Left renal cortex interstitium (tissue), 4 donors: ENCODE measurements at regions not wholly inside any gene's neighbourhood (a gene's known extent, or its start where the extent isn't known, plus 50 kb on each side); places are given as distances from the start of the nearest gene placed in this dataset.
"Not testable (repeated sequence)": the region's sequence is repeated elsewhere in the genome, so short reads cannot be mapped to it uniquely, and the experiment has no call there.

Experiments
- DNase-seq, 4 donors: peaks; one replicate each; pipeline ENCODE4 v3.0.0-alpha.2; 2013; ENCODE audit warnings: low read depth in 4 of 4, low spot score in 2 of 4, missing footprints in 1 of 4

DNA sequence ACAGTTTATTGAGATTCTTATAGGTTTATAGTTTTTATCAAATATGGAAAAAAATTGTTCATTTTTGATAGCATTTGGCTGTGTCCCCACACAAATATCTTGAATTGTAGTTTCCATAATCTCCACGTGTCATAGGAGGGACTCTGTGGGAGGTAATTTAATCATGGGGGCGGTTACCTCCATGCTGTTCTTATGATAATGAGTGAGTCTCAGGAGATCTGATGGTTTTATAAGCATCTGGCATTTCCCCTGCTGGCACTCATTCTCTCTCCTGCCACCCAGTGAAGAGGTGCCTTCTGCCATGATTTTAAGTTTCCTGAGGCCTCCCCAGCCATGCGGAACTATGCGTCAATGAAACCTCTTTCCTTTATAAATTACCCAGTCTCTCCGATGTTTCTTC, 420.6 kb upstream of the KAZN start:
- not testable (repeated sequence) for DNase-seq

DNA sequence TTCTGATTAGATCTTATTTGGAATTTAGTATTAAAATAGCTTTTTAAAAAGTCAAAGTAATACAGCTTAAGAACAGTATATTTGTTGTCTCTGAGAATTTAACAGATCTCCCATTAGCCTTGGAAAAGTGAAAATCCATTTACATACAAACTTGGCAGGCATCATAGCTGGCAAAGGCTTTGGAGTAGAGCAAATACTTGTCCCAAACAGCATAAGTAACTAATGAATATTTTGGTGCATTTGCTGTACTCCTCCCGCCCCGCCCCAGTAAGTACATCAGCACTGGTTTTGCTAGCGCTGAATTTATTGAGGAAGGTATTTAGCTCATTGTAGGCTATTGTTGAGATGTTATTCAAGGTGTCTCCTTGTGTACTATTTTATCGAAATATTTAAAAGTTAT, 417.7 kb upstream of the KAZN start:
- DNase-seq: no peak

DNA sequence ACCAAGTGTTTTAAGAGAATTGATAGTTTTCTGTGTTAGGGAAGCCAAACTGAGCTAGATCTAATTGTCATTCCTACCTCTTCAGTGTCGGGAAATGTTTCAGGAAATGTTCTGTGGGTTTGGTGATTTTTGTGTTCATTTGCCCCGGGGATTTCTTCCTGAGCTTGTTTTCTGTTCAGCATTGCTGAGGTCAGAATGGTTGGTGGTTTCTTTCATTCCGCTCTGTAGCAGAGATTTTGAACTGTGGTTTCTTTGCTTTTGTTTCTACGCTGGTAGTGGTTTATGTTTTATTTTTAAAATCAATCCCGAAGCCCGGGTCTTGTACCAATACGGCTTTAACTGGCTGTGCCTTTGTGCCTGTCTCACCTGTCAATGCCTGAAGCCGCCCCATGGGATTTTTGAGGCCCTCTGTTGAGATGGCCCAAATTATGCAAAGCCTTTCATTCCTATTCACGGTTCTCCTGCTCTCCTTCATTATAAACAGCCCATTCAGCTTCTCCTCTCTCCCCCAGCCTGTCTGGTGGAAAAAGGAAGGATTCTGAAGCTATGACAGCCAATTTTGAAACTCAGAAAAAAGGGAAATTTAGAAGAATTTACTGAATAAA, 417.2 kb upstream of the KAZN start:
- DNase-seq: no peak

DNA sequence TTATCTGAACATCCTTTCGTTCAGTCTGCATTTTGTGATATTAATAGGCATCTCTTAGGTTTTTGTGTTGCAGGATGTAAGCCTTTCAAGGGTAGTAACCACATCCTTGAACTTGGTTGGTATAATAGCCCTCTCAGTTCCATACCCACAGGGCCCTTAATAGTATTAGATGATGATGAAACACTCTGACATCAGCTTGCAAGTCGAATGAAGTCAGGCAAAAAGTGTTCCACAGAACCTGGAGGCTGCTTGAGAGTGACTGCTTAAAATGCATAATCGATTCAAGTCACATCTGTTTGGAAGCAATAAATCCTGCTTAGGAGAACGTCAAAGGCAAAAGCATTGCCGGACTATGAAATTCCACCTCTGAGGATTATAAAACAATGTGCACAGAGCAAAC, 415.6 kb upstream of the KAZN start:
- no peak for DNase-seq

DNA sequence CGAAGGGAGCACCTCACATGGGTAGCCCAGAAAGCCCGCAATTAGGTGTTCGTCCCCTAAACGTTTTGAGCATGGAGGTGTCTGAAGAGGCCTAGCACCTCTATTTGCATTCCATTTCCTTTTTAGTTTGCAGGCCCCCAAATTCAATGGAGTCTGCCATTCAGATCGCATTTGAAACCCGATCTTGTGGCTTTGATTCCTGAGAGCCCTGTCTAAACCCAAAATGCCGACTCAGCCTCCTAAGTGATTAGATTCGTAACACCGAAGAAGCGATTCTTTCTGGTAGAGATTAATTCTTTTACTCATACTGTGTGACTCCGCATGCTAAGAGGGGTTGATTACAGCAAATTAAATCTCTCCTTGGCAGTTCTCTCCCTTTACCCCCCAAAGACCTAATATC, 415.2 kb upstream of the KAZN start:
- no peak for DNase-seq

DNA sequence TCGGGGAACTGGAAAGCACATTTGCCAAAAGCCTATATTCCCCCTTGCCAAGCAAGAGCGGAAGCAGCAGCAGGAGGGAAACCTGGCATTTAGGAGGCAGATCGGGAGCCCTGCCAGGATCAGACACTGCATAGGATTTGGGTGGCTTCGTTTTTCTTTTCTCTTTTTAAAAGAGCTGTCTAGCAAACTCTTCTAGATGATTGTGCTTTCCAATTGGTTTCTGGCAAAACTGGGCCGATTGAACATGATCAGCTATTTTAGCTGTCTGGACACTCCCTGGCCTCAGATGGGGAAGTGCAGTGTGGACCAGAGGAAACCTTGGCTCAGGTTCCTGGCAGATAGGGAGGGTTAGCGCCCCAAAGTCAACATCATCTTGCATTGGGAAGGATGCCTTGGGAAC, 414.0 kb upstream of the KAZN start:
- no peak for DNase-seq

DNA sequence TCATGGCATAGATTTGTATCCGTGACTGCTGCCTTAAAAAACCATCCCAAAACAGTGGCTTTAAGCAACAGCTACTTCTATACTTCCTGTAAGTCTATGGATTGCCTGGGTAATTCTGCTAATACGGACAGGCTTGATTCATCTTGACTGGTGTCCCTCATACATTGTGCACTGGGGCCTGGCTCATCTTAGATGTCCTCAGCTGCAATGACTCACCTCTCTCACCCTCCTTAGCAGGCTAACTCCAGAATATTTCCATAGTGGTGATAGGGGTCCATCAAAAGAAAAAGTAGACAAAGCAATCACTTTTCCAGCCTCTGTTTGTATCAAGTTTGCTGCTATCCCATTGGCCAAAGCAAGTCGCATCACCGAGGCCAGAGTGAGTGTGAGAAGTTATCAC, 409.1 kb upstream of the KAZN start:
- no peak for DNase-seq

DNA sequence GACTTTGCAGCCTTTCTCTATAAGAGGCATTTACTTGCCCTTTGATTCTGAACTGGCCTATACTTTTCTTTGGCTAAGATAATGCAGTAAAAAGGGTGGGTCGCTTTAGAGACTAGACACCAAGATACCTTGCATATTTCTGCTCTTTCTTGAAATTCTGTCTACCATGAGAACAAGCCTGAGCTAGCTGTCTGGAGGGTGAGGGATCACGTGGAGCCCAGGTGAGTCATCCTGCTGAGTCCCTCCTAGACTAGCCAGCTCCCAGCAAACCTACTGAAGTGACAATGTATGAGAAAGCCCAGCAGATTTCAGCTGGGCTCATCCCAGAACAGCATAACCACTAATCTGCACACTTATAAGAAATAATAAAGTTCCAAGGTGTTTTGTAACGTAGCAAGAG, 408.0 kb upstream of the KAZN start:
- DNase-seq: no peak

DNA sequence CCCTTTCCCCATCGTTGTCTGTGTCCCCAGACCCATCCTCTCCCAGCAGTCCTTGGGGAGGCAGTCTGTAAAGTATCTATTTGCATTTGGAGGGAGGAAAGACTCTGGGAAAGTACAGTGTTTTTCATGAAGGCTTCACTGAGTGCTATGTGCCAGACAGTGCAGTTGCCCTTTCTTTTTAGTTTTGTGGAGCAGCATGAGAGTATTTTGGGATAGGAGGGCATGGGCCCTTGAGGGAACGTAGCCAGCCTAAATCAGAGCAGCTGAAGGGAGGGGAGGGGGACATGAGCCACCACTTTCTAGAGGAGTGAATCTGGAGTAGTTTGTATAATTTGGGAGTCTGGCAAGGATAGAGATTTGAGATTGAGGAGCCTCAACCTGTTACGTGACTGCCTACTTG, 404.0 kb upstream of the KAZN start:
- DNase-seq: no peak

DNA sequence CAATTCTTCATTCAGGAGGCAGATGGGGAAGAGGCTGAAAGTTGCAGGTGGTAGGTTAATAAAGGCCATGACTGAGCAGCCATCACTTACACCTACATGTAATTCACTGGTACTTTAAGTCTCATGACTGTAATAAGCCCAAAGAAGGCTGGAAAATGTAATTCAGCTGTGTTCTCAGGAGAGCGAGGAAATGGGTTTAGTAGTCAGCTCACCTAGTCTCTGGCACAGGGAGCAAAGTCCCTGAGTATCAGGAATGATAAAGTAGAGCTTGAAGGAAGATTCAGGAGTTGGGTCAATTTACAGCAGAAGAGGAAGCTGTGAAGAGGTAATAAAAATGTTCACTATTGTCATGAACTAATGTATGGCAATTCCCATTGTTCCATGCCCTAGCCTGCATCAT, 393.4 kb upstream of the KAZN start:
- DNase-seq: no peak

DNA sequence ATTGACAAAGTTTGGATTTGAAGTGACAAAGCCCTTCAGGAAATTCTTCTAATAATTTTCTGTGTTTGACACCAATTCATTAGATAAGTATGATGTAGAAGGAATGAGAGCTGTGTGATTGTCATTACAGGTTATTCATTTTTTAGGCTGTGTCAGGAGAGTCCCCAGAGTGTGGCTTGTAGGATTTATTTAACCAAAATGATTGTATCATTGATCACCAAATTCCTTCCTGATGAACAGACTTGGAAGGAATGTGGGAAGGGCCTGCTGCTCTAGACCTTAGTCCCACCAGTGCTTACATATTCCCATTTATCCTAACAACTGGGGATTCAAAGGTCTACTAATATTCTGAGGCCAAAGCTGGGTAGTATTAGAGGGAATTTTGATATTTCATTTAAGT, 383.3 kb upstream of the KAZN start:
- DNase-seq: no peak

DNA sequence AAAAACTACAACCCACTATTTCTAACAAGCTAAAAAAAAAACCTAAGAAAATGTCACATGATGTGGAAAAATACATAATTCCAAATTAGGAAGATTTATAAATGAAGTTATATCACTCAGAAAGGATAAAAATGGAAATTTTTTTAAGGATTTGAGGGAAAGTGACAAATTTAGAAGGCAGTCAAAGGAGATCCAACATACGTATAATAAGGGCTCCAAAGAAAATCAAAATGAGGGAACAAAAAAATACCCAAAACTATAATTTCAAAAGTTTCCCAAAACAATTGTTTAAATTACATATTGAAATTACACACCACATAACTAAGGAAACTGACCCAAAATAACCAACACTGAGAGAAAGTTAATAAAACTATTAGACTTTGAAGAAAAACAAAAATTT, 381.1 kb upstream of the KAZN start:
- no peak for DNase-seq

DNA sequence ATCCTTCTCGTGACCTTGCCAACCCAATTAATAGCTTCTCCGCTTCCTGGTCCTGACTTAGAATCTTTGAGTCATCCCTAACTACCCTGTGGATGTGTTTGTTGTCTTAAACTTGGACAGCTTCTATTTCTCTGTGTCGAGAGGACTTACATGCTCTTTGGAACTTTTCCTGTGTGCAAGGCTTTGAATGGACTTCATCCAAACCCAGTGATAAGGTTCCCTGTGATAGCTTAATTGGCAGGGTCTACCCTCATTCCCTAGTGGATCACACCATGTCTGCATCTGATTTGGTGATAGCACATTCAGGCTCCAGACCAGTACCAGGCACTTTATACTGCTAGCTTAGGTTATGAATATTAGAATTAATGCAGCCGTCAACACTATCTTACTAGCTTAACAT, 378.2 kb upstream of the KAZN start:
- DNase-seq: no peak

DNA sequence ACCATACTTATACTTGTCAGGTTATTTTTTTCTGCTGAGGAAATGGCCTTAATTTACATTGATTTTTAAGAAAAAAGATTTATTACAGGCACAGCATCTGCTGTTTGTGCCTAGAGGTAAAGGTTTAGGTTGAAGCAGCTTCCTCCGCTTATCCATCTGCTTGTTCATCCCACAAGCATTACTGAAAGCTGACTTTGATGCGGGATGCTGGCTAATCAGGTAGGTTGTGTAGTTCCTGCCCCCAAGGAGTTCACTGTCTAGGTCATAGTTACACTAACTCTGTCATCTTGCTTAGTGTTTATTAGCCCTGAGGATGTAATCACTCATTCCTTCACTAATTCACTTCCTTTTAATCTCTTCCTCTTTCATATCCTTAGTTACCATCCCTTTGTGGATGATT, 377.7 kb upstream of the KAZN start:
- no peak for DNase-seq

DNA sequence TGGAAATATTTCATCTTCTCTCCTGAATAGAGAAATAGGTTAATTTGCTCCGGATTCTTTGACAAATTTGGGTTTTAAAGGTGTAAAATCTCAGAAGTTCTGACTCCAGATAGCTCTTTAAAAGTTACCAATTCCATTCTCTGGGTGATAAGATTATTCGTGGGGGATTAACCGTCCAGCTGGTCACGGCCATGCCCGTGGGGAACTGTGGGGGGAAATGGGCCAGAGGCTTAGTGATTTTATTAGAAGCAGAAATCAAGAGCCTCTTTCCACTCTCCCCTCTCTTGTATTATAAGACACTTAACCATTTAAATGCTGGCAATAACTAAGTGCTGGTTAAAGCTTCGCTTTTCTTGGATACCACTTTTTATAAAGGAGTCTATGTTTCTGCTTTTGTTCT, 376.4 kb upstream of the KAZN start:
- no peak for DNase-seq

DNA sequence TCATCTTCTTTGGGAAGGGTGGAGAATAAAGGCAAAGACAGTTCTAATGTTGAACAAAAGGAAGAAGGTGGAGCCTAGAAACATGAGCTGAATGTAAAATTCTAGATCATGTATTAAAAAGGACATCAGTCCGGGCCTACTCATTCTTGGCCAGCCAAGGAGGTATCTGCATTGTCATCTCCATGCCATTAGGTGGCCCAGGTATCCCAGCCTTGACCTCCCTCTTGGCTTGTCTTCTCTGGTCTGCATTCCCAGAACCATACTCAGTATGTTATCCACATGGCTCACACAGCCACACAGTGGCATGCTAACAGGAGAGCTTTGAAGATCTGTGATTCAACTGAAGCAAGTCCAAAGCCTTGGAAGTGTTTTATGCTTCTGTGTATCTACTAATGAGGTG, 369.8 kb upstream of the KAZN start:
- no peak for DNase-seq

DNA sequence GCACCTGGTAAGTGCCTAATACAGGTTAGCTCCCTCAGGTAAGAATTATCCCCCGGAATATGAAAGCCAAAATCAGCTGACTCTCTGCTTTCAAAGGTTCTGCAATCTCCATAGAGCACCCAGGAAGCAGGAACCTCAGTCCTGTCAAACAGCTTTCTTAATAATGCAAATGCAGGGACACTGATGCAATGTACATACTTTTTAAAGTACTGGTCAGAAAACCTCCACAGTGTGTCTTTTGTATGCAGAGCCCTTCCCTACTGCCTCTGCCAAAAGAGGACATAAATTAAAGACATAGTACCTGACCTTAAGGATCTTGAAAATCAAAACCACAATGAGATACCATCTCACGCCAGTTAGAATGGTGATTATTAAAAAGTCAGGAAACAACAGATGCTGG, 365.0 kb upstream of the KAZN start:
- no peak for DNase-seq

DNA sequence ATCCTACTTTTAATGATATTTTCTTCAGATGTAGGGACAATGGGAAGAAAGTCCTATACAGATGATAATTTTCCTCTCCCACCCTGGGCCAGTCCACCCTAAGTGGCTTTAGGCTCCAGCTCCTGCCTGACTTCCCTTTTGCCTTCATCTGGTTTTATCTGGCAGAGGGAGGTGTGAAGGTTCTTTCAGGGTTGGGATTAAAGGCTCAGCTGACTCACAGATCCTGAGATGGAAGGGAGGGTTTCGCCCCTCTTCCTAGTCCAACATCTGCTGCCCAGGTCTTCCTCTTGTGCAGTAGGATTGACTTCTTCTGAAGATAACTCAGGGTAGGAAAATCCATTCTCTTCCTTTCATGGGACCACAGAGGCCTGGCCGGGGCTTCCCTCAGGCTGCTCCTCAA, 362.4 kb upstream of the KAZN start:
- no peak for DNase-seq

DNA sequence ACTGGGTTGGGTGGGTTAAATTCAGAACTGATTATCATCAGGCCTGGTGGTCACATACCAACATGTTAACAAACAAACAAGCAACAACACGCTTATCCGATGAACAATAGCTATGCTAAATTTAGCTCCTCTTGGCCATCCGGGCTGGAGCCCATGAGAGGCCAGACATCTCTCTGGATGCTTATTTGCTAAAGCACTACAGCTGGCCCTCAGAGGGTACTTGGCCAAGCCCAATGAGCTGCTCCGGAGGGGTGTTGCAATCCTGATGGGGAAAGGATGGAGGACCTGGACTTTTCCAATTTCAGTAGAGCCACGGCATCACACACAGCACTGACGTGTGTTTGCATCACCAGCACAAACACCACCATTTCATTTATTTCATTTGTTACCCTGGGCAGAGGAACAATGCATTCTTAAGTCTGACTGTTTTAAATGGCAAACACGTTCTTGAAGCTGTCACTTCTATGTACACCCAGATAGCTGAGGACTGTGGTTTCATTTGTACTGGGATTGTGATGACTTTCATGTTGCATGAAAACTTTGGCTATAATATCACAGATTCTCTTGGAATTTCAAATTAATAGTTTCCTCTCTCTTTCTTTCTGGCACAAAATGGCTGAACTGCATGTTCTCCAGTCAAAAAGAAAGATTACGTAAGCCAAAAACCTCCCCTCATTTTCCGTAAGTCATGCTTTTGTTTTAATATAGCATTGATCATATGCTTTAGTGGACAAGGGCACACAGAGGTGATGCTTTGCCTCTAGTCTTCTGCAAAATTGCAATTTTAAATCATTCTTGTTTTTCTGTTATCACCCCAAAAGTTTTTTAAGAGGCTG, 359.8 kb upstream of the KAZN start:
- DNase-seq: no peak

DNA sequence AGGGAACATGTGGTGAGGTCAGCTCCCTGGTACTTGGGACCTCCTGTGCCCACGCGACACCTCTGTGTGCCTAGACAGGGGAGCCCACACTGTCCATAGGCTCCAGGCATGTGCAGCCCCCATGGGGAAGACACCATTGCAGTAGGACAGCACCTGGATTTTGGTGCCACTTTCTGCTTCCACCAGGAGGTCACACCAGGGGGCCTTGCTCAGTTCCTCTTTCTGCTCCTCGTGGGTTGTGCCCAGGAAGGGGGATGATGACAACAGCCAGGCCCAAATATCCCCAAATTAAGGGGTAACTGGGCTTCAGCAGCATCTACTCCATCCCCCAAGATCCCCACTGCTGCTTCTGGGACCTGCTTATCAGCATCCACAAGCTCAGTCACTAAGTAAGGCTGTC, 358.2 kb upstream of the KAZN start:
- DNase-seq: no peak

DNA sequence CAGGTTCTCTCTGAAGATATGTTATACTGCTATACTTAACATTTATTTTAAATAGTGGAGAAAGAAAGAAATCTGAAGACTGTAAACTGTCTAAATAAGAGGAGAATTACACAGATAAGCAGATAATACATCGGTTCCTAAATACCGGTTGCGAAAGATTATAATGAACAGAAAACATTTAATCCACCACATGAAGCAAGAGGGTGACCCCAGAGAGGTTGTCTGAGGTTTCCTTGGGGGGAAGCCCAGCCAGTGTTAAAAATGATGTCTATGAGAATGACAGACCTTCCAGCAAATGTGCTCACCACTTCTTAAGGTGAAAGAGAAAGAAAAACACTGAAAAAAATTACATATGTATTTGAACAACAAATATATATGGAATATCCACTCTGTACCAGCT, 356.4 kb upstream of the KAZN start:
- no peak for DNase-seq

DNA sequence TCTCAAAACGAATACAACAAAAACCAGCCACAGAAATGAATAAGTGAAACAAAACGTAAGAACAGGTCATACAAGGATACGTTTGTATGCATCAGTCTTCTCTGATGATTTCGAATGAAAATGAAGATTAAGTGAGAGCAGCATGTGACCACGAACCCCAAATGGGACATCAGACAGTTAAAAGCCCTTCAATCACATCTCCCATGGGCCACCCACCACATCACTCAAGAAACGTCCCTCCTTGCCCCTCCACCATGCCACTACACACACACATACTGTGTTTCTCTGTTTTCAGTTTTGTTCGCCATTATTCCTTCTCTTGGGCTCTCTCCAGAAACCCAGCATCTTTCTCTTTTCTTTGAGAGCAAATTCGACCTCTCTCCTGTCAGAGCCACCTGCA, 355.6 kb upstream of the KAZN start:
- DNase-seq: no peak

DNA sequence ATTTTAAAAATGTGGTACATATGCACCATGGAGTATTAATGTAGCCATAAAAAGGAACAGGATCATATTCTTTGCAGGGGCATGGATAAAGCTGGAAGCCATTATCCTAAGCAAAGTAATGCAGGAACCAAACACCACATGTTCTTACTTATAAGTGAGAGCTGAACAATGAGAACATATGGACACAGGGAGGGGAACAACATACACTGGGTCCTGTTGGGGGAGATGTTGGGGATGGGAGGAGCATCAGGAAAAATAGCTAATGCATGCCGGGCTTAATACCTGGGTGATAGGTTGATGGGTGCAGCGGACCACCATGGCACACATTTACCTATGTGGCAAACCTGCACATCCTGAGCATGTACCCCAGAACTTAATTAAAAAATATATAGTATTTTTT, 352.5 kb upstream of the KAZN start:
- DNase-seq: no peak
